Activated T-cell treated with anti-CD3 and anti-CD28 coated beads for 1 hour (primary cell): ENCODE measurements at regions not wholly inside any gene's neighbourhood (a gene's known extent, or its start where the extent isn't known, plus 50 kb on each side); places are given as distances from the start of the nearest gene placed in this dataset.

Experiments used
- DNase-seq: peaks from one replicate; pipeline ENCODE4 v3.0.0-alpha.2; 2020; ENCODE audit warnings: low read depth

DNA sequence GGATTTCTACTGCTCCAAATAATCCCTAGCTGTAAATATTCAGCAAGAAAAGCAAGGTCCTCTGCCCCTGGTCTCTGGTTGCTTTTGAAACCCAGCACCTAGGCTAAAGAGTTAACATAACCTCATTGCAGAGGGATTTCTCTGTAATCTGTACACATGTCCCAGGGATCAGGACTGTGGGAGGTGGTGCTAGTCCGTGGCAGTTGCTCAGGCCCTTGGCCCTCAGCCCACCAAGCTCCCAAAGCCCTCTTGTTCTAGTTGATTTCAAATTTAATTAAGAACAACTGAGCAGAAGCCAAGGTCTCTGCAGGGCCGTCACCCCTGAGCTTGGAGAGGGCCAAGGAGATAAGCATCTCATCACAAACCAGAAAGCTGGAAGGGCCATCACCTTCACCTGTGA, 181.1 kb downstream of the SOX9 start:
- DNase-seq: no peak

DNA sequence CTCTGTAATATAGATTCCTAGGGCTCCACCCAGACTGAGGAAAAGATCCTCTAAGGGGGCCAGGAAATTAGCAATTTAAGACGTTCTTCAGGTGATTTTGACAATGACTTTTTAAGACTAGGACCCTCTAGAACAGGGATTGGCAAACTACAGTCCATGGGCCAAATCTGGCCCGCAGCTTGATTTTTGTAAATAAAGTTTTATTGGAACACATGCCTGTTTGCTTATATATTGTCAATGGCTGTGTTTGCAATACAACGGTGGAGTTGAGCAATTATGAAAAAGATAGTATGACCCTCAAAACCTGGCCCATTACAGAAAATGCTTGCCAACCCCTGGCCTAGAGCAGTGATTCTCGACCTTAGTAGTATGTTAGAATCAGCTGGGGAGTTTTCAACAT, 181.9 kb downstream of the SOX9 start:
- DNase-seq: no peak

DNA sequence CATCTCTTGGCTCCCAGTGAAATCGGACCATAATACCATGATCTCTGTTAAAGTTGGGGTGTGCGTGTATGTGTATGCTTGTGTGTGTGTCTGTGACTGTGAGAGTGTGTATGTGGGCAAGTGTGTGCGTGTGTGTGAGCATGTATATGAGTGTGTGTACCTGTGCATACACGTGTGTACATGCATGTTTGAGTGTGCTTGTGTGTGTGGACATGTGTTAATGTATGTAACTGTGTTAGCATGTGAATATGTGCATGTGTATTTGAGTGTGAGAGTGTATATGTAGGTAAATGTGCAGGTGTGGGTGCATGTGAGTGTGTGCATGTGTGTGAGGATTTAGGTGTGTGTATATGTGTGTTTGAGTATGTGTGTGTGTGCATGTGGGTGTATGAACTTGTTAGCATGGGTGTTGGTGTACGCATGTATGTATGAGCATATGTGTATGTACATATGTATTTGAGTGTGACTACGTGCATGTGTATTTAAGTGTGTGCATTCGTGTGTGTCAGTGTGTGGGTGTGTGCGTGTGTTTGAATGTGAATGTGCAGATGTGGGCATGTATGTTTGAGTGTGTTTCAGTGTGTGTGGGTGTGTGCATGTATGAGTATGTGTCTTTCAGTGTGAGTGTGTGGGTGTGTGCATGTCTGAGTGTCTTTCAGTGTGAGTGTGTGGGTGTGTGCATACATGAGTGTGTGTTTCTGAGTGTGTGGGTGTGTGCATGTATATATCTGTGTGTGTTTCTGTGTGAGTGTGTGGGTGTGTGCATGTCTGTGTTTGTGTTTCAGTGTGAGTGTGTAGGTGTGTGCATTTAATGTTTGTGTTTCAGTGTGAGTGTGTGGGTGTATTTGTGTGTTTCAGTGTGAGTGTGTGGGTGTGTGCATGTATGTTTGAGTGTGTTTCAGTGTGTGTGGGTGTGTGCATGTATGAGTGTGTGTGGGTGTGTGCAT, 183.2 kb downstream of the SOX9 start:
- no peak for DNase-seq

DNA sequence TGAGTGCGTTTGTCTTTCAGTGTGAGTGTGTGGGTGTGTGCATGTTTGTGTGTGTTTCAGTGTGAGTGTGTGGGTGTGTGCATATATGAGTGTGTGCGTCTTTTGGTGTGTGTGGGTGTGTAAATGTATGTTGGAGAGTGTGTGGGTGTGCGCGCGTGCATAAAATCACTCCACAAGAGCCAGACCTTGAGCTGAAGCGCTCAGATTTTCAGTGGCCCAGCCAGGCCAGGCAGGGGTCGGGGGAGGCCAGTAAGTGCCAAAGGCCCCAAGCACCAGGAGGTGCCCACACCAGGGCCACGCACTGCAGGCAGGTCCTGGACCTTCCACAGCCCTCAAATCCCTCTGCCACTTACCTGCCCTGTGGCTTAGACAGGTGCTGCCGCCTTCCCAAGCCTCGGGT, 184.0 kb downstream of the SOX9 start:
- DNase-seq: no peak

DNA sequence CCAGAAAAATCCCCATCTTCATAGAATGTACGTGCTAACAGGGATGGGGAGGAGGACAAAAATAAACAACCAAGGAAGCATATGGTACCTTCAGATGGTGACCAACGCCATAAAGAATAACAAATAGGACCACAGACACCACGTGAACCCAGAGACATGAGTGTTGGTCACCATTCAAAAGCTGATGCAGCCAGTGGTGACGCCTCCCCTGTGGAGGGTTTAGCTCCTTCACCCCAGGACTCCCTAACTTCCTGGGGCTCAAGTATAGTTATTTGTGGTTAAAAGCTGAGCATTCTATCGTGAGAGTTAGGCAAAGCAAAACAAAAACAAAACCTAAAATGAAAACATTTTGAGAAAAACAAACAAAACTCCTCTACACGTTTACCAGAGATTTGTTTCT, 184.7 kb downstream of the SOX9 start:
- DNase-seq: no peak

DNA sequence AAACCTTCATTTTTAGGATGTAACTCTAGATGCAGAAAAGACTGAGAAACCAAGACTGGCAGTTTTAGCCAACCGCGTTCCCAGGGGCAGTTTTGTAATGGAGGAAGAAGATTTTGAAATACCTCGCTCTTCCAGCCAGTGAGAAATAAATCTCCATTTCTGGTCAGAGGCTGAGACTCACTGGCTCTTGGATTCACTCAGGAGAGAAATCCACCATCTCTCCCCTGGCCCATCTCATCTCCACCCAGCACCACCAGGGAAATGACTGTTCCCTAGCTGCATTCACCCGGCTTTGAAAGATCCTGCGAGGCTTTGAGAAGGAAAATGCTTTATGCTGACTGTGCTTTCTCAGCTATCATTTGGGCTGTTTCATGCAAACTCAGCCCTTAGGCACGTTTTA, 185.2 kb downstream of the SOX9 start:
- no peak for DNase-seq

DNA sequence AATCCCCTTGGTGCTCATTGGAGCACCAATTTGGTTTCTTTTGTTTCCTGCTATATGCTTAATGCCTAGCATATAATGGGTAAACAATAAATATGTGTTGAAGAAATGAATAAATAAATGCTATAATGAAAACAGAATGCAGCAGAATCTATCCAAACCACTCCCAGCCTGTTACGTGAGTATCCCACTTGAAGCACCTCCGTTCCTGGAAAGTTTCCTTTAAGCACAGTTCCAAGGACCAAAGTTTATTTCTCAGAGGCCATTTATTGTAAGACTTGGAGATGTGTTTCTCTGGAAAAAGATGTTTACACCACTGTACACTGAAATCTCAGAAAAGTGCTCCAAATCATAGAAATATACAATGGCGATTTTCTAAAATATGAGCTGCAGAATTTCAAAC, 187.0 kb downstream of the SOX9 start:
- no peak for DNase-seq

DNA sequence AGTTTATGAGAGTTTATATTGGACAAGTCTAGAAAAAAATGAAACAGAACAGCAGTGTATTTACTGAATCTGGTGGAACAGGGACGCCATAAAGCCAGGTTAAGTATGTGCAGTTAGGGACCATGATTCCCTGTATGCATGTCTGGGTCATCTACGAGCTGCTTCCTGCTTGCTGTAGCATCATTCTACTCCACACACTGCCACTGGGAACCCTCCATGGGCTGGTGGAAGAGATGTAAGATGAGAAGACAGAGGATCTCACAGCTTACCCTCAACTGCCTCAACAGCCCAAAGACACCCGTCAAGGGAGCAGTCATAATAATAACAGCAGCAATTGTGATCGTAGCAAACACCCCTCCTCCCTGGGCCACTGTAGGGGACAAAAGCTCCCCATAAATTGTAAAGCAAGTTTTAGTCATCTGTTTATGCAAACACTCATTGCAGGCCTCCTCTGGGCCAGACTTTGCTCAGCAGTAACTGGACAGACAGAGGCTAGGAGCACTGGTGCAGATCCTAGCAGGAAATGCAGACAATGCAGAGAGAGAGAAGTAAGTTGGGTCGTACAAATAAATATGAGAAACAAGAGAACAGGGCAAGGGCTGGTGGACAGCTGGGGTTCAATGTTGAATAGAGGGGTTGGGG, 188.0 kb downstream of the SOX9 start:
- no peak for DNase-seq

DNA sequence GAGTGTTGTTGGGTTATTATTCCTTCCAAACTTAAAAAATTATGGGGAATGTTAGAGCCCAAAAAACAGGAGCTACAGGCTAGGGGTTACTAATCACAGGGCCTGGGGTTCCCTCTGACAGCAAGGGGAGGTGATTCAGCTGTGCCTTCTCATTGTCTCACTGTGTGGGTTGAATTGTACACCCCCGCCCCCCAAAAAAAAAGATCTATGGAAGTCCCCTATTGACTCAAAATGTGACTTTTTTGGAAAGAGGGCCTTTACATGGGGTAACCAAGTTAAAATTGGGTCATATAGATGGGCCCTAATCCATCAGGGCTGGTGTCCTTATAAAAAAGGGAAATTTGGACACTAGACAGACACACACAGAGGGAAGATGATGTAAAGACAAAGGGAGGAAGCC, 190.2 kb downstream of the SOX9 start:
- no peak for DNase-seq

DNA sequence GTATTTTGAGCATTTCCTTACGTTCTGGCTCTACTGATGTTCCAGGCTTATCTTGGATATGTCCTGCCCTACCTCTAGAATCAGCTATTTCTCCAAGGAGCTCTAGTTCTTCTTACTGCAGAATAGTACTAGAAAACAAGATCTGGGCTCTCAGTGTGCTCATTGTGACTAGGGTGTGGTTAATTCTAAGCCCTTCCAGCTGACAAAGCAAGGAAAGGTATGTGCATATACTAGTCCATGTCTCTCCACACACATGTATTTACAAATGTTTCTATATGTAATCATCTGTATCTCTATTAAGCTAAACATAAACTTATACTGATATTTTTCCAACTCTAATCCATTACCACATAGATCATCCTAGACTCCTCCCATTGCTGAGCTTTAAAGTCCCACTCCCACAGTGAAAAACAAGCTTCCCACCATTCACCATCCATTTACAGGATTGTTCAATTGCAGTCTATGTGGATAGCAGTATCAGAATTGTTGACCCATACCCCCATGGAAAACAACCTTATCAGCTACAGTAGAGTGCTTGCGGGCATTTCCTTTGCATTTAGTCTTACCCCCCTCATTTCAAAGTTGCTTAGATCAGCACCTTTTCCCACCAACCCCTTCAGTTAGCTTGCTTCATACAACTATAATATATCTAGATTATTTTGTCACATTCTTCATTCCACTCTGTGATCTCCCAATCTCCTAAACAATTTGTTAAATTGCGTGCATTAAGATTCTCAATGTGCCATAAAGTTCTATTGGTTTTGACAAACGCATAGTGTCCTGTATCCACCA, 194.5 kb downstream of the SOX9 start:
- no peak for DNase-seq

DNA sequence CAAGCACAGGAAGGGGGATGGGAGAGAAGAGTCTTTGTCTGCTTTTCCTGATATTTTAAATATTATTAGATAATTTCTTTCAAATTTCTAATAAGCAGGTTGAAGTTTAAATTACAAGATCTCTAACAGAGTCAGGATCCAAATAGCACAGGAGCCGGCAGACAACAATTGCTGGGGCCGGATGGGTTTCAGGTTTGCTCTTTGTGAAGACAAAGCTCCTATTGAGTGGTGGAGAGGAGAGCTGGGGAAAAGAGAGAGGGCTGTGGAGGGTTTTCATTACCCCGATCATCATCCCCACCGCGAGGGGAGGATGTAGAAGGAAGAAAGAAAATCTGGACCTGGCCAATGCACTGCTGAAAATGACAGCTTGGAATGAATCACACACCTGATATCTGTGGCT, 197.3 kb downstream of the SOX9 start:
- no peak for DNase-seq

DNA sequence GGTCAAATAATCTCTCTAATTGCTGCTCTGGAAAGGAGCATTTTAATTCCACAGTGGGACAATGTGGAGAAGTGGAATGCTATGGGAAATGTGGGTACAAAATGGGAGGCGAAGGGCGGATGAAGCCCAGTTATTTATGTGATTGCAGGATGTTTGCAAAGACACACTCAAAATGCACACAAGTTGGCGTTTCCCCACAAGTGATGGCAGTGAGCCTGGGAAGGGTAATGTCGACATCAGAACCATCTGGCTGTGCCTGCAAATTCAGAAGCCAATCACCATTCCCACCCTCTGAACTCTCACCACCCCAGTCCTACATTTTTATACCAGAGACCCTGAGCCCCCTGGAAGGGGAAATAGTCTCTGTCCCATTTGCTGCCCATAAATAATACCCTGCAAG, 201.1 kb downstream of the SOX9 start:
- DNase-seq: no peak

DNA sequence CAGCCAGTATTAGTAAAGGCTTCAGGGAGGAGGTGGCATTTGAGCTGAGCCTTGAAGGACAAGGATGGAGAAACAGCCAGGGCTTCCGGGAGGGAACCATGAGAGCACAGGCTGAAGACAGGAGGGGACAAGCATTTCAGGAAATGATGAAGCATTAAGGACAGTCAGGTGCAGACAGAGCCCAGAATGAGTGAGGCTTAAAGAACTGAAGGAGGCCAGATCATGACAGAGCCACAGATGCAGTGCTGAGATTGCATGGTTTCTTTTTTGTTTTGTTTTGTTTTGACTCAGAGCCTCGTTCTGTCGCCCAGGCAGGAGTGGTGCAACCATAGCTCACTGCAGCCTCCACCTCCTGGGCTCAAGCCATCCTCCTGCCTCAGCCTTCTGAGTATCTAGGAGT, 211.5 kb downstream of the SOX9 start:
- no peak for DNase-seq

DNA sequence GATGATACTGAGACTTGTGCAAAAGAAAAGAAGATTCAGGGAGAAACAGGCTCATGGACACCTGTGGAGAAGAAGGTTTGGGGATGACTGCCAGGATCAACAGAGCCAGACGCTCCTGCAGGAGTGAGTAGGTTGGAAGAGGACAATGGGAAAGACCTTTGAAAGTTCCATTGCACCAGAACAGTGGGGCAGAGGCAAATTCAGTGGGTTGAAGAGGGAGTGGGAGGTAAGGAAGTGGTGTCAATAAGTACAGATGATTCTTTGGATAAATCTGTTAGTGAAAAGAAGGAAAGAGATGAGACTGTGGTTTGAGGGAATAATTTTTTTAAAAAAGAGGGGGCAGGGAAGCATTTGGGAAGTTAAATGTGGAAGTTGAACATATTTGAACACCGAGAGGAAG, 212.8 kb downstream of the SOX9 start:
- no peak for DNase-seq

DNA sequence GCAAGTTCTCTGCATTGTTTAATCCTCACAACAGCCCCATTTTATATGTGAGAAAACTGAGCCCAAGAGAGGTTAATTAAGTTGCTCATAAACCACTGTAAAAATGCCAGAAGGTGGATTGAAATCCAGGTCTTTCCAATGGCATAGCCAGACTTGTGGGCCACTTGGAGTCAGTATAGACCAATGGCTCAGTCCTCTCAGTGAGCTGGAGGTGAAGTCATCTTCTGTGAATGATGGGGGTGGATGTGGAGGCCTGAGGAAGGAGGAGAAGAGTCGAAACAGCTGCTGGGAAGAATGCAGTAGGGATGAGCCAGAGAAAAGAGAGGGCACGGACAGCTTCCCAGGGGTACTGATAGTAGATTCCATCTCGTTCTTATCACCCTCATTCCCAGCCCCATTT, 213.4 kb downstream of the SOX9 start:
- DNase-seq: no peak

DNA sequence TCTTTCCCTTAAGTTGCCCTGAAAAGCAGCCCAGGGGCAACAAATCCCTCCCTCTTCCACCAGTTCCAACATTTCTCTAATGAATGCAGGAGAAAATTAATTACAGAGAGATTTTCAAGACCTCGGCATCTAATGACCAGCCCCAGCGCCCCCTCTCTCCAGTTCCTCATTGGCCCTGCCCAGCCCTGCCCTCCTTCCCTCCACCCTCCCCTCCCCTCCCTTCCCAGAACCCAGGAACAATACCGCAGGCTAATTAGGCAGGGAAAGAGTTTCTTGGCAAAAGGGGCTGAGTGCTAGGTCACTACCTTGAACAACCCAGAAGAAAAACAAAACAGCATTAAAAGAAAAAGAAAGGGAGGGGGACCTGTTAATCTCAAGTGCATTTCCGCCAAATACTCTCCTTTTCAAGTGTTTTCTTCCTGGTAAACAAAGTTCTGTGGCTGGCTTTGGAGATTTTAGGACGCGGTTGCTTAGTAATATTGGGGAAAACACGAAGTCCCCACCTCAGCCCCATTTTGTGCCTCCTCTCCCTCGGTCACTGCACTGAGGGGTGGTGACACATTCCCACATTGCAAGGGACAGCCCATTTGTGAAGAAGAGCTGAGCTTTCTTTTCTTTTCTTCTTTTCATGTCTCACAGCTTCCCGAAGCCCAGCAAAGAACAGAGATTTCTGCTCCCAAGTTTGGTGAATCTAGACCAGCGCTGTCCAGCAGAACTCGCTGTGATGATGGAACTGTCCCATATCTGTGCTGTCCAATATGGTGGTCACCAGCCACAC, 215.4 kb downstream of the SOX9 start:
- no peak for DNase-seq

DNA sequence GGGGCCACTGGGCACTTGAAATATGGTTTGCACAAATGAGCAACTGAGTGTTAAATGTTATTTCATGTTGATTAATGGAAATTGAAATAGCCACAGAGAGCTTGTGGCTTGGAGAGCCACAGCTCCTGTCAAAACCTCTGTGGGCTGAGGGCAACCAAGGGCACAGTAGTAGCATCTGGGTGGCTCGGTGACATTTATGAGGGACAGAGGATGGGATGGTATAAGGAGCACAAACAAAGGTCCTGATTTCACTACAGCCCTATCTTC, 215.9 kb downstream of the SOX9 start:
- no peak for DNase-seq

DNA sequence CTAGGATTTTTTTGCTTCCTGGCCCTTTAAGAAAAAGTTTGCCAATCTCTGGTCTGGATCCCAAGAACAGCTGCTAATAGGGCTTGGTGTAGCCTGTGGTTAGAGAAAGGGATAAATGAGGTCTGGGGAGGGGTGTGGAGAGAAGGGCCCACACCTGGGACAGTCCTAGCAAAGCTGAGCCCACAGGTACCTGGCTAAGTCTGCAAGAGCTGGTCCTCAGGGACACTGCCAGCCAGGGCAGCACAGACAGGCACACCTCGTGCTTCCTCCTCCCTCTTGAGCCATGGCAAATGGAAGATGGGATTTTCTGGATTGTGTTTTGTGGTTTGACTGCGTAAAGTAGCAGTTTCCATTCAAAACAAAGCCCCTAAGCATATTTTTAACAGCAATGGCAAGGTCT, 217.5 kb downstream of the SOX9 start:
- DNase-seq: no peak

DNA sequence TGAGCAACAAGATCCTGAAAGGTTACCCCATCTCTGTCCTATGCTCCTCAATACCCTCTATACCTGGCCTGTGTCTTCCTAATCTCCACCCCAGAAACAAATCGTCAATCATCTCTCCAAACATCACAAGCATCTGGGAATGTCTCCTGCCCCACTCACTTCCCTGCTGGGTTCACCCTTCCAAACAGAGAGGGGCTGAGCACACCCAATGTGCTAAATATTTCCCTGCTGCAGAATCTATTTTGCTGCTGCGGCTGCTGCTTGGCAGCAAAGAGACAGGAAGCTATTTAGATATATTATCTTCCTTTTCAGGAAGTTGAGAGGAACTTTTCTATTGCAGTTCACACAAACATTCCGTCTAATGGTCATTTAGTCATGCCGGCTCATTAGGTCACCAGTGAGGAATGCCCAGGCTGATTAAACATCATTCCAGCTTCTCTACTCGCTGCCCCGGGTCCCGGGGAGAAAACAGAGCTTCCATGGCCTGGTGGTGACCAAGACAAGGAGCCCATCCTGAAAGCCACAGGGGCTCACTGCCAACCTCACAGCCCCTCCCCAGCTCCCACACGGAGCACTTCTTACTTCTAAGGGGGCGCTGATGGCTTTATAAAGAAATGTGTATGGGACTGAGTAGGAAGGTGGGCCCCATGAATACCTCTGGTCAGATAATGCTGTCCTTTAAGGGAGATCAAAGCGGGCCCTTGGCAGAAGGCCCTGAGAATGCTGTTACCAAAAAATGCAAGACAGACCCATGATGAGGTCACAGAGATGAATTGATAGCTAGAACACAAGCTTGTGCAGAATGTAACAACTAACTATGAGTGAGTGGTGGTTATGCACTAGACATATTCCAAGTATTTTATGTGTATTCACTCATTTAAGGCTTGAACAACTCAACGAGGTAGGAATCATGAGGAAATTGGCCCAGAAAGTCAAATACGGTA, 218.3 kb downstream of the SOX9 start:
- DNase-seq: no peak

DNA sequence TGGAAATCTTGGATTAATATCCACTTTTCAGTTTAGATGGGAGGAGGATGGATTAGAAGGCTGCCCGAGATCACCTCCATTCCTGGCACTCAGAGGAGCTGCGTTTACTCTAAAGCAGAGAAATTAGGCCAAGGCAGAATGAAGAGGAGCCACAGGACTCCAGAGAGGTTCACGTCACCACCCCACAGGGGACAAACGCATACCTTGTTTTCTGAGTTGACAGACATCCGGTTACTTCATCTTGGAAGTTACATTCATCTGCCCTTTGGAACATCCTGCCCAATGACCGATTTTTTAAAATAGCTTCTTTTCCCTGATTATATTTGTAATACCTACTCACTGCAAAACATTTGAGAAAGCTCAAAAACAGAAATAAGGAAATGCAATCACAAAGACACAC, 220.0 kb downstream of the SOX9 start:
- no peak for DNase-seq

DNA sequence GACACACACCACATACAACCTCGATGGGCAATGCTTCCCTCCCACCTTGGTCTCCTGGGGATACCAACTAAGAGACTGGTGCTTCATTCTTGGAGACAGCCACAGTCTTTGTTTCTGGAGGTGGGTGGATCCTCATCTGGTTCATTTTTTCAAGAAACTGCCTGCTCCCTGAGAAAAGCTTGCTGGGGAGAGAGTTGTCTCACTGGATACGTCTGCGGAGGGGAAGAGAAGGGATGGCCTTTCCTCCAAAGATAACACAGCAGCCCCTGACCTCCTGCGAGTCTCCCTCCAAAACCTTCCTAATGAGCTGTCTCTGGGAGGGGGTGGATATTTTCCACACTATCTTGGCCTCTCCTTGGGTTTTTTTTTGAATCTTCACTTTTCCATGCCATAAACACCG, 221.2 kb downstream of the SOX9 start:
- no peak for DNase-seq
